HEK293 (cell line): ENCODE measurements at regions not wholly inside any gene's neighbourhood (a gene's known extent, or its start where the extent isn't known, plus 50 kb on each side); places are given as distances from the start of the nearest gene placed in this dataset.

Source experiments
- CTCF ChIA-PET: fragments of 350-600 bp; formaldehyde crosslinking; extraction: SDS; loops from one replicate; lab custom pipeline; 2021; ENCODE audit warnings: antibody characterized with exemption; lab: Yijun Ruan, JAX
- POLR2A ChIA-PET: fragments of 300-600 bp; formaldehyde crosslinking; extraction: SDS; loops from one replicate; lab custom pipeline; 2020; ENCODE audit warnings: antibody characterized with exemption, inconsistent platforms; lab: Yijun Ruan, JAX
- H3K27ac ChIP-seq: fragments of 200-500 bp; sonication (Bioruptor generic); 2 replicates; pipeline ENCODE4 v1.5.1; 2014; ENCODE audit warnings: low read depth, low read length, control low read depth, inconsistent platforms; ENCODE audit errors: extremely low read depth
- H3K36me3 ChIP-seq, 2 experiments: fragments of 200-500 bp in 1 of 2; sonication (Bioruptor generic) in 1 of 2; 1 replicate in 1 of 2; 2 replicates in 1 of 2; pipeline ENCODE4 v1.5.1; 2014 to 2017; ENCODE audit warnings: inconsistent platforms in 2 of 2, low read length in 2 of 2; ENCODE audit not compliant: control insufficient read depth in 2 of 2, insufficient read depth in 1 of 2
- H3K4me1 ChIP-seq: fragments of 200-500 bp; sonication (Bioruptor generic); 2 replicates; pipeline ENCODE4 v1.5.1; 2014; ENCODE audit warnings: mild to moderate bottlenecking, low read length, inconsistent platforms; ENCODE audit not compliant: control insufficient read depth, insufficient read depth
- H3K4me3 ChIP-seq: 2 replicates; pipeline ENCODE4 v1.5.1; 2011; ENCODE audit warnings: low read depth, mild to moderate bottlenecking, control low read depth, low read length, moderate library complexity
- H3K9me3 ChIP-seq: fragments of 200-500 bp; sonication (Bioruptor generic); 2 replicates; pipeline ENCODE4 v1.5.1; 2014; ENCODE audit warnings: low read depth, low read length, inconsistent platforms; ENCODE audit not compliant: control insufficient read depth, insufficient read depth
- AEBP2 ChIP-seq: fragments of 450-650 bp; formaldehyde crosslinking; IDR thresholded peaks from 2 replicates; pipeline ENCODE4 v1.5.1; 2016; ENCODE audit warnings: missing biosample characterization, missing genetic modification characterization, borderline replicate concordance
- GLIS2 ChIP-seq: fragments of 450-650 bp; formaldehyde crosslinking; IDR thresholded peaks from 2 replicates; pipeline ENCODE4 v1.5.1; 2016; ENCODE audit warnings: missing biosample characterization, missing genetic modification characterization
- SCRT2 ChIP-seq: fragments of 450-650 bp; formaldehyde crosslinking; IDR thresholded peaks from 2 replicates; pipeline ENCODE4 v1.5.1; 2016; ENCODE audit warnings: missing biosample characterization, missing genetic modification characterization
- TSHZ1 ChIP-seq: fragments of 450-650 bp; formaldehyde crosslinking; IDR thresholded peaks from 2 replicates; pipeline ENCODE4 v1.5.1; 2016; ENCODE audit warnings: missing biosample characterization, missing genetic modification characterization, borderline replicate concordance
- WT1 ChIP-seq: fragments of 450-650 bp; formaldehyde crosslinking; IDR thresholded peaks from 2 replicates; pipeline ENCODE4 v1.5.1; 2016; ENCODE audit warnings: missing biosample characterization, missing genetic modification characterization
- ZBTB26 ChIP-seq: fragments of 450-650 bp; formaldehyde crosslinking; optimal IDR thresholded peaks from 2 replicates; pipeline ENCODE3; 2016; ENCODE audit warnings: missing biosample characterization, mild to moderate bottlenecking, missing genetic modification characterization
- ZBTB48 ChIP-seq: fragments of 450-650 bp; formaldehyde crosslinking; IDR thresholded peaks from 2 replicates; pipeline ENCODE4 v1.5.1; 2016; ENCODE audit warnings: missing biosample characterization, missing genetic modification characterization
- ZNF10 ChIP-seq: fragments of 450-650 bp; formaldehyde crosslinking; IDR thresholded peaks from 2 replicates; pipeline ENCODE4 v1.5.1; 2017; ENCODE audit warnings: missing biosample characterization, missing genetic modification characterization
- ZNF138 ChIP-seq: fragments of 450-650 bp; formaldehyde crosslinking; IDR thresholded peaks from 2 replicates; pipeline ENCODE4 v1.5.1; 2016; ENCODE audit warnings: missing biosample characterization, missing genetic modification characterization, borderline replicate concordance
- ZNF155 ChIP-seq: fragments of 450-650 bp; formaldehyde crosslinking; IDR thresholded peaks from 2 replicates; pipeline ENCODE4 v1.5.1; 2016; ENCODE audit warnings: missing biosample characterization, missing genetic modification characterization
- ZNF2 ChIP-seq: fragments of 450-650 bp; formaldehyde crosslinking; IDR thresholded peaks from 2 replicates; pipeline ENCODE4 v1.5.1; 2016; ENCODE audit warnings: missing biosample characterization, missing genetic modification characterization
- ZNF221 ChIP-seq: fragments of 450-650 bp; formaldehyde crosslinking; IDR thresholded peaks from 2 replicates; pipeline ENCODE4 v1.5.1; 2017; ENCODE audit warnings: missing biosample characterization, missing genetic modification characterization, borderline replicate concordance
- ZNF354C ChIP-seq: fragments of 450-650 bp; formaldehyde crosslinking; IDR thresholded peaks from 2 replicates; pipeline ENCODE4 v1.5.1; 2016; ENCODE audit warnings: missing biosample characterization, missing genetic modification characterization, low read depth, borderline replicate concordance
- ZNF398 ChIP-seq: fragments of 450-650 bp; formaldehyde crosslinking; IDR thresholded peaks from 2 replicates; pipeline ENCODE4 v1.5.1; 2017; ENCODE audit warnings: missing biosample characterization, missing genetic modification characterization
- ZNF433 ChIP-seq: fragments of 450-650 bp; formaldehyde crosslinking; IDR thresholded peaks from 2 replicates; pipeline ENCODE4 v1.5.1; 2016; ENCODE audit warnings: missing biosample characterization, missing genetic modification characterization, low read depth
- ZNF600 ChIP-seq: fragments of 450-650 bp; formaldehyde crosslinking; IDR thresholded peaks from 2 replicates; pipeline ENCODE4 v1.5.1; 2016; ENCODE audit warnings: missing biosample characterization, missing genetic modification characterization
- ZNF610 ChIP-seq: fragments of 450-650 bp; formaldehyde crosslinking; IDR thresholded peaks from 2 replicates; pipeline ENCODE4 v1.5.1; 2016; ENCODE audit warnings: missing biosample characterization, missing genetic modification characterization, borderline replicate concordance
- ZNF660 ChIP-seq: fragments of 450-650 bp; IDR thresholded peaks from 2 replicates; pipeline ENCODE4 v1.5.1; 2018; ENCODE audit warnings: missing biosample characterization, mild to moderate bottlenecking, missing genetic modification characterization
- ZNF664 ChIP-seq: fragments of 450-650 bp; formaldehyde crosslinking; IDR thresholded peaks from 2 replicates; pipeline ENCODE4 v1.5.1; 2016; ENCODE audit warnings: missing biosample characterization, missing genetic modification characterization
- ZNF704 ChIP-seq: fragments of 450-650 bp; formaldehyde crosslinking; IDR thresholded peaks from 2 replicates; pipeline ENCODE4 v1.5.1; 2016; ENCODE audit warnings: missing biosample characterization, missing genetic modification characterization

GRCh38 chr1:5651964-5652821, 340.0 kb downstream of the NPHP4 start (continued):
- no peak for TF ChIP-seq ZNF398 (tag by site-specific recombination)

- Histone ChIP-seq H3K4me1 (no peaks in the 10 kb centered on the region), H3K27ac (no peak overlapping the region), H3K9me3 (no peaks in the 10 kb centered on the region), H3K4me3 (no peak overlapping the region), H3K36me3 (no peaks in the 10 kb centered on the region)
- ChIA-PET POLR2A (no interaction called here), CTCF (interaction anchor here (0.6 kb wide), 1 partner anchor 264 kb away, joined by 5 read pairs; no protein-coding TSS in a partner anchor)
- TF ChIP-seq TSHZ1 (tag by site-specific recombination), result no peak
- no peak for TF ChIP-seq ZNF221
- TF ChIP-seq ZNF433 (tag by site-specific recombination), result no peak
- no peak for TF ChIP-seq ZBTB48 (tag by site-specific recombination)
- TF ChIP-seq ZNF138 (tag by site-specific recombination), result no peak
- no peak for TF ChIP-seq WT1 (tag by site-specific recombination)
- TF ChIP-seq ZNF704 (tag by site-specific recombination), result no peak
- no peak for TF ChIP-seq ZNF664 (tag by site-specific recombination)
- no peak for TF ChIP-seq ZNF660
- TF ChIP-seq ZNF354C, result no peak
- no peak for TF ChIP-seq GLIS2 (tag by site-specific recombination)
- no peak for TF ChIP-seq AEBP2 (tag by site-specific recombination)
- TF ChIP-seq ZNF10, result no peak
- no peak for TF ChIP-seq ZNF155 (tag by site-specific recombination)
- TF ChIP-seq ZNF610, result no peak
- TF ChIP-seq ZBTB26 (tag by site-specific recombination), result no peak
- no peak for TF ChIP-seq ZNF600 (tag by site-specific recombination)
- no peak for TF ChIP-seq ZNF2
- TF ChIP-seq SCRT2 (tag by site-specific recombination), result no peak
These were observed 340.8 kb downstream of the NPHP4 start for GRCh38 chr1:5651473-5651872.
